ENCODE measurements at regions not wholly inside any gene's neighbourhood (a gene's known extent, or its start where the extent isn't known, plus 50 kb on each side); places are given as distances from the start of the nearest gene placed in this dataset.
"Not testable (repeated sequence)": the region's sequence is repeated elsewhere in the genome, so short reads cannot be mapped to it uniquely, and the experiment has no call there.

- no peak for DNase-seq
Measured at GRCh38 chr16:86946981-86947380, 368.6 kb downstream of the FOXL1 start.

GRCh38 chr16:86948046-86948445 is 369.1 kb downstream of the C16orf95 start:
- no peak for DNase-seq

- DNase-seq: no peak
Measured at GRCh38 chr16:86949116-86949515, 368.1 kb downstream of the C16orf95 start.

GRCh38 chr16:86949630-86950029 is 367.6 kb downstream of the C16orf95 start:
- no peak for DNase-seq

DNA sequence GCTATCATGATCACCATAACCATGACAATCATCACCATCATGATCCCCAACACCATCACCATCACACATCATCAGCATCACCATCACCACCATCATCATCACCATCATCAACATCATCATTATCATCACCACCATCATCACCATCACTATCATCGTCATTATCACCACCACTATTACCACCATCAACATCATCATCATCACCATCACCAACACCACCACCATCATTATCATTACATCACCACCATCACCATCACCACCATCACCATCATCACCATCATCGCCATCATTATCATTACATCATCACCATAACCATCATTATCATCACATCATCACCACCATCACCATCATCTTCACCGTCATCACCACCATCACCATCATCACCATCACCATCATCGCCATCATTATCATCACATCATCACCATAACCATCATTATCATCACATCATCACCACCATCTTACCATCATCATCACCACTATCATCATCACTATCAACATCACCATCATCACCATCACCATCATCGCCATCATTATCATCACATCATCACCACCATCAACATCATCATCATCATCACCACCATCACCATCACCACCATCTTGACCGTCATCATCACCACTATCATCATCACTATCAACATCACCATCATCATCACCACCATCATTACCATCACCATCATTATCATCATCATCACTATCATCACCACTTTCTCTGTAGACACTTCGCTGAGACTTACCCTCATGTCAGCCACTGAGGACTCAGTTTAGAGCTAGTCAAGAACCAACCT is 366.0 kb downstream of the C16orf95 start:
- DNase-seq: no peak

DNA sequence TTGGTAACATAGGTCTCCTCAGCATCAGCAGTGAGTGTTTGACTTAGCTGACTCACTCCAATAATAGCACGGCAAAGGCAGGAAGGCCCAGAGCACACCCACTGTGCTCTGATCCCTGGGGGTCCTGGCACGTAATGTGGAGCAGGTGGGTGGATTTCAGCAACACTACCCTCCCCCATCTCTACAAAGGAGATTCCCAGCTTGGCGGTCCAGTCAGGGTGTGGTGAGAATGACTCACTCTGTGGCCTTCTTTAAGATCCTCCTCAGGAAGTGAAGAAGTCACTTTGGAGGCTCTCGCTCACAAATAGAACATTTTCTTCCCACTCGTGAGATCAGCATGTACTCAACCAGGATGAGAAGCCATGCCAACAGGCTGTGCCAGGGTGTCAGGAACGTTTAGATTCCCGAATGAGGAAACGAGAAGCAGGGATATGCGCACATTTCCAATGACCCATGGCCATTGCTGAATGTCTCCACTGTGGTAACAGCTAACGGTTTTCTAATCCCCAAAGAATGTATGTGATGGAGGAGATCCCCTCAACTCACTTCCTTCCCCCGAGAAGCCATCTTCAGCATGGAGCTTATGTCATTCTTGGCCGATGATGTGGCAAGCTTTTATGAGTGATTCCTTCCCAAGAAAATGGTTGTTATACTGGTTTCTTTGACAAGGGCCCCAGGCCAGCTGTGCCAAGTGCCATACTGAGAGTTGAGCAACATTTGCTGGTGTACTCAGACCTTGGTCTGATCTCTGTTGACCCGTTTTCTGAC is 365.2 kb downstream of the C16orf95 start:
- DNase-seq: no peak

GRCh38 chr16:86952769-86953168 is 364.4 kb downstream of the C16orf95 start:
- no peak for DNase-seq

DNA sequence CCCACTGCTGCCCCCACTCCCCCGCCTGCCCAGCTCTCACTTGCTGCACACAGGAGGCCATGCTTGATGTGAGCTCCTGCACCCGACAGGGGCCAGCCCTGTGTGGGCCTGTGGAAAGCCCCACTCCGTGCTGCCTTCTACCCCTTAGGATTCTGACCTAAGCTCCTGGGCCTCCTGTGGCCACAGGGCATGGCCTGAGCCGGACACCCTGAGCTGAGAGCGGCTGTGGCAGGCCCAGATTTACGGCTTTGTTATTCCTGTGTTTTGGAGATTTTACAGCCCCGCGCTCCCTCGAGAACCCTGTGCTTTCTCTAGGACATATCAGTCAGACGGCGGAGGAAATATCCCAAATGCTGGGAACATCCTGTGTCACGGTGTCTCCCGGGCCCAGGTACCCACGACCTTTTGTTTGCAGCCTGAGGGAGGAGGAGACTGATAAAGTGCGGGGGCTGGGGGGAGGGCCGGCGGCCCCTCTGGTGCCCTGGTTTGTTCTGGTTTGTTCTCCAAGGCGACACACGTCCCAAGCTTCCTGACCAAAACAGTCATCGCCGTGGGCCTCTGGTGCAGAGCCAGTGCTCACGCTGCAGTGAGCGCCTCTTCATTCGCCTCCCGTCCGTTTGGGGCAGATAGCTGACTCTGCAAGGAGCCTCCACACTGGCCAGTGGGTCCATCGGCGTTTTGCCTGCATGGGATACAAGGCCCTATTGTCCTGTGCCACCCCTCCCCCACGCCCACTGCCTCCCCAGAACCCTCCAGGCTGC is 363.4 kb downstream of the C16orf95 start:
- no peak for DNase-seq

GRCh38 chr16:86955136-86955855 is 361.9 kb downstream of the C16orf95 start:
- DNase-seq: no peak

GRCh38 chr16:86956437-86956836 is 360.8 kb downstream of the C16orf95 start:
- DNase-seq: no peak

- DNase-seq: not testable (repeated sequence)
Measured at GRCh38 chr16:86957662-86958198, 359.5 kb downstream of the C16orf95 start.

- DNase-seq: no peak
Measured at GRCh38 chr16:86958423-86958822, 358.8 kb downstream of the C16orf95 start.

- no peak for DNase-seq
Measured at GRCh38 chr16:86959091-86959651, 358.0 kb downstream of the C16orf95 start.

DNA sequence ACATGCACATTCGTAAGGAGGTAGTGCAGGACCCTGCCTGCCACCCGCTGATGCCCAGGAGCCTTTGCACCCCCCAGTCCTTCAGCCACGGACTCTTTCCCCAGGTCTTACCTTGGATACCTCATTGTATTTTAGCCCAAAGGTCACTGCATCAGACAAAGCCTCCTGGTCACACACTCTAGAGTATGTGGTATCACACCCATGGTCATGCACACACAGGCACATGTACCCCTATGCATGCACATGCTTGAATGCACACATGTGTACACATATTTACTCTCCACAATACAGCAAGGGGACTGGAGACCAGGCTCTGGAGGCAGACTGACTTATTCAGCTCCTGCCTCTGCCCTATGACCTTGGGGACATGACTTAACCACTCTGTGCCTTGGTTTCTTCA is 357.5 kb downstream of the C16orf95 start:
- no peak for DNase-seq

DNA sequence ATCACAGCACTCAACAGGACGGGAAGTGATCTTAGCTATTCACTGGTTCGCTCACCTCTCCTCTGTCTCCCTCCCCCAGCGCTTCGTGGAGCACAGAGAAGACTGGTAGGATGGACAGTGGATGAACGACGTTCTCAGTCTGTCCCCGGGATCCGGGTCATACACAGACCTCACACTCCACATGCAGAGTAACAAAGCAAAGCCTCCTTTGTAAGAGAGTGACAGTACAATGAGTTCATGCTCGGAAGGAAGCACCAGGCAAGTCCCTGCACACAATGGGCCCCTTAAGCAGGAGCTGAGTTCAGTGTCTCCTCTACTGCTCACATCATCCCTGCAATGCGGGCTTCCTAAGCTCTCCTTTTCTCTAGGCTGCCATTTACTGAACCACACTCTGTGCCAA is 356.9 kb downstream of the C16orf95 start:
- no peak for DNase-seq

GRCh38 chr16:86961171-86961601 is 356.0 kb downstream of the C16orf95 start:
- DNase-seq: no peak

- no peak for DNase-seq
Measured at GRCh38 chr16:86962259-86962658, 354.9 kb downstream of the C16orf95 start.

GRCh38 chr16:86962913-86963312 is 354.3 kb downstream of the C16orf95 start:
- DNase-seq: no peak

DNA sequence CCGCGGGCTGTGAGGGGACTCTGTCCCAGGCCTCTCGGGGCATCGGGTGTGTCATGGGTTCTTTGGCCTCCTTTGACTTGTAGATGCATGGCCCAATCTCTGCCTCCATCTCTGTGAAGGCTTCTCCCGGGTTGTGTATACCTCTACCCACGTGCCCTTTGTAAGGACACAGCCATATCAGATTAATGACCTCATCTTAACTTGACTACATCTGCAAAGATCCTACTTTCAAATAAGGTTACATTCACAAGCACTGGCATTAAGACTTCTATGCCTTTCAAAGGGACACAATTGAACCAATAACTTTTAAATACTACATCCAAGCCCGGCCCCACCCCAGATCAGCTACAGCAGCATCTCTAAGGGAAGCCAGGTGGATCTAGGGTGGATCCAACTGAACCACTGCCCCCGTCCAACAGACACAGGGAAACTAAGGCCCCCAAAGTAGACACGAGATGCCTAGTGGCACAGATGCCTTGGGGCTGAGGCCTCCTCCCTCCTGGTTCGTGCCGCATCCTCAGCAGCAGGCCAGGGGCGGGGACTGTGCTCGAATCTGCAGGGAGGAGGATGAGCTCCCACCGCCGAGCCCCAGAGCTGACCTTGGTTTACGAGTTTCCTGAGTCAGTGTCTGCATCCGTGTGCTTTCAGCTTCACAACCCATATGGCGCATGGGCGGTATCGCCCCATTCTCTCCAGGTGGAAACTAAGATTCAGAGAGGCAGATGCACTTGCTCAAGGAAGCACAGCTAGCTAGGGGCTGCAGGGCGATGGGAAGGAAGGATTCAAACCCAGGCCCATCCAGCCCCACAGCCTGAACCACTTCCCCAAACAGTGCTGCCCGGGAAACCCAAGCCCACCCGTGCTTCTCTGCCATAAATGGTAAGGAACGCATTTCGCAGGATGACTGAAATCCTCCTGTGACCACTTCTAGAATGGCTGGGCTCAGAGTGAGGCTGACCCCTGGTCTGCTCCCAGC is 353.3 kb downstream of the C16orf95 start:
- no peak for DNase-seq

- no peak for DNase-seq
Measured at GRCh38 chr16:86964796-86965241, 352.4 kb downstream of the C16orf95 start.

GRCh38 chr16:86965331-86965730 is 351.9 kb downstream of the C16orf95 start:
- DNase-seq: no peak
